ENCODE measurements at regions not wholly inside any gene's neighbourhood (a gene's known extent, or its start where the extent isn't known, plus 50 kb on each side); places are given as distances from the start of the nearest gene placed in this dataset.

- ChIA-PET RAD21 (ENCODE audit: low non-redundant PET in 1 of 2, low total read pairs in 2 of 2, uncharacterized antibody in 2 of 2, unreplicated experiment in 2 of 2) (no interaction called here), POLR2A (no interaction called here), CTCF (no interaction called here)
- intact Hi-C loops (cut with micrococcal nuclease): no loop called here
- Histone ChIP-seq H3K79me2 (ENCODE audit: insufficient read depth, low read length) (no peaks in the 10 kb centered on the region), H3K4me2 (ENCODE audit: low read length) (no peak overlapping the region), H3K9ac (ENCODE audit: low read length) (no peak overlapping the region), H3K9me2 (ENCODE audit: insufficient read depth) (no peaks in the 10 kb centered on the region), H3K9me3 (ENCODE audit: control insufficient read depth in 1 of 2, insufficient read depth in 1 of 2, low read depth in 1 of 2, low read length in 2 of 2) (no peaks in the 10 kb centered on the region), H2AFZ (ENCODE audit: low read depth, low read length, poor library complexity, severe bottlenecking) (no peak overlapping the region), H4K20me1 (ENCODE audit: insufficient read depth) (no peaks in the 10 kb centered on the region), H3K36me3 (ENCODE audit: control insufficient read depth in 1 of 2, insufficient read depth in 2 of 2, low read length in 2 of 2) (no peaks in the 10 kb centered on the region), H3K4me1 (ENCODE audit: control insufficient read depth in 1 of 2, insufficient read depth in 2 of 2, low read length in 2 of 2) (no peaks in the 10 kb centered on the region), H3K4me3 (replicated peaks in 1 of 2; ENCODE audit: low read depth in 1 of 2, low read length in 2 of 2) (no peak overlapping the region), H3K27me3 (ENCODE audit: insufficient read depth, low read length) (no peaks in the 10 kb centered on the region), H3K27ac (ENCODE audit: low read depth, low read length) (no peak overlapping the region)
- no TSS peak for BruUV-seq (replicated peaks)
- ATAC-seq (no peak), DNase-seq (ENCODE audit: low read depth, low spot score) (no peak)
- TF ChIP-seq ELF1 (IDR thresholded peaks at IDR 0.05; ENCODE audit: borderline replicate concordance, low read depth) (no peak), SIN3A (IDR thresholded peaks at IDR 0.05; ENCODE audit: low read depth) (no peak), ZBTB33 (IDR thresholded peaks at IDR 0.05; ENCODE audit: extremely low read depth, insufficient replicate concordance, low read length) (no peak), EZH2 (IDR thresholded peaks at IDR 0.05) (no peak), JUND (IDR thresholded peaks at IDR 0.05) (no peak)
These were observed 731.3 kb upstream of the SLC39A10 start for GRCh38 chr2:194925742-194926141.

GRCh38 chr2:194917519-194917918, 739.5 kb upstream of the SLC39A10 start:
- intact Hi-C loops (cut with micrococcal nuclease): no loop called here
- Histone ChIP-seq H3K4me2 (ENCODE audit: low read length) (no peak overlapping the region), H3K4me3 (replicated peaks in 1 of 2; ENCODE audit: low read depth in 1 of 2, low read length in 2 of 2) (no peak overlapping the region), H4K20me1 (ENCODE audit: insufficient read depth) (no peaks in the 10 kb centered on the region), H3K9me3 (ENCODE audit: control insufficient read depth in 1 of 2, insufficient read depth in 1 of 2, low read depth in 1 of 2, low read length in 2 of 2) (no peaks in the 10 kb centered on the region), H3K27ac (ENCODE audit: low read depth, low read length) (no peak overlapping the region), H3K9me2 (ENCODE audit: insufficient read depth) (no peaks in the 10 kb centered on the region), H3K27me3 (ENCODE audit: insufficient read depth, low read length) (no peaks in the 10 kb centered on the region), H2AFZ (ENCODE audit: low read depth, low read length, poor library complexity, severe bottlenecking) (no peak overlapping the region), H3K9ac (ENCODE audit: low read length) (no peak overlapping the region), H3K4me1 (ENCODE audit: control insufficient read depth in 1 of 2, insufficient read depth in 2 of 2, low read length in 2 of 2) (no peaks in the 10 kb centered on the region), H3K79me2 (ENCODE audit: insufficient read depth, low read length) (no peaks in the 10 kb centered on the region), H3K36me3 (ENCODE audit: control insufficient read depth in 1 of 2, insufficient read depth in 2 of 2, low read length in 2 of 2) (no peaks in the 10 kb centered on the region)
- no TSS peak for BruUV-seq (replicated peaks)
- ChIA-PET POLR2A (no interaction called here), CTCF (no interaction called here), RAD21 (ENCODE audit: low non-redundant PET in 1 of 2, low total read pairs in 2 of 2, uncharacterized antibody in 2 of 2, unreplicated experiment in 2 of 2) (no interaction called here)
- DNase-seq (ENCODE audit: low read depth, low spot score) (no peak), ATAC-seq (no peak)
- TF ChIP-seq EZH2 (IDR thresholded peaks at IDR 0.05): no peak
- no peak for TF ChIP-seq MAX (IDR thresholded peaks at IDR 0.05)
- no peak for TF ChIP-seq YY1 (IDR thresholded peaks at IDR 0.05; ENCODE audit: extremely low read depth, insufficient replicate concordance, low read depth, low read length)
- no peak for TF ChIP-seq SP1 (IDR thresholded peaks at IDR 0.05; ENCODE audit: low read depth)
- TF ChIP-seq SRF (IDR thresholded peaks at IDR 0.05; ENCODE audit: low read depth): no peak
- TF ChIP-seq EGR1 (IDR thresholded peaks at IDR 0.05; ENCODE audit: low read depth): no peak

All from HCT116 (cell line).